ENCODE measurements at regions not wholly inside any gene's neighbourhood (a gene's known extent, or its start where the extent isn't known, plus 50 kb on each side); places are given as distances from the start of the nearest gene placed in this dataset.

- TF ChIP-seq CTCF (IDR thresholded peaks at IDR 0.05) (no peak), EP300 (IDR thresholded peaks at IDR 0.05) (no peak)
Observed at GRCh38 chr4:61085534-61085933, 114.6 kb upstream of the ADGRL3 start.
